ENCODE measurements at regions not wholly inside any gene's neighbourhood (a gene's known extent, or its start where the extent isn't known, plus 50 kb on each side); places are given as distances from the start of the nearest gene placed in this dataset.

DNA sequence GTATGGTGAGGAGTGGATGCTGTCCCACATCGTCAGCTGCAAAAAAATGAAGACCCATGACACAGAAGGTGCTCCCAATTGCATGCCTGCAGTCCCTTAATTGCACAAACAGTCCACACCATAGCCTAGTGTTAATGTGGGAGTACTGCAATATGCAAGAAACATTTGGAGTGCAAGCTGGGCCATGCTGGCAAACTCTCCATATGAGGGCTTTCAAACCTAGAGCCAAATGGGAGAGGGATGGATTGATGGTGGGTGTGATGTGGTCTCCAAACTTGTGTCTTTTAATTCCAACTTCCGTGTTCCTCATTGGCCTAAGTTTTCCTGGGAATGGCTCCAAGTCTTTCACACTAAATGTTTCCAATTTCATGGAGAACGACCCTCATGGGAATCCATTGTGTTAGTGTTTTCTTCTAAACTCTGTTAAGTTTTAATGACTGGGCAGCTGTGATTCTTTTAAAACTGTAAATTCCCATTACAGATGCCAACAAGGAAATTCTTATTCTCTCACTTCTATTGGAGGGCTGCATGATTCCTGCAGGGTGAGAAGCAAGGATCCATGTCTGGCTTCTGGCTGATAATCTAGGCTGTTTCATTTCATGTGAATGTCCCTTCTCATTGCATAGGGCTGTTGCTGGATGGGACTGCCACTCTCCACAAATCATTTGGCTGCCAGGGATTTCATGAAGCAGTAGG is 745.3 kb upstream of the TSPY4 start:
- no peak for DNase-seq (ENCODE audit: low spot score)
- TF ChIP-seq, protein P1, sequence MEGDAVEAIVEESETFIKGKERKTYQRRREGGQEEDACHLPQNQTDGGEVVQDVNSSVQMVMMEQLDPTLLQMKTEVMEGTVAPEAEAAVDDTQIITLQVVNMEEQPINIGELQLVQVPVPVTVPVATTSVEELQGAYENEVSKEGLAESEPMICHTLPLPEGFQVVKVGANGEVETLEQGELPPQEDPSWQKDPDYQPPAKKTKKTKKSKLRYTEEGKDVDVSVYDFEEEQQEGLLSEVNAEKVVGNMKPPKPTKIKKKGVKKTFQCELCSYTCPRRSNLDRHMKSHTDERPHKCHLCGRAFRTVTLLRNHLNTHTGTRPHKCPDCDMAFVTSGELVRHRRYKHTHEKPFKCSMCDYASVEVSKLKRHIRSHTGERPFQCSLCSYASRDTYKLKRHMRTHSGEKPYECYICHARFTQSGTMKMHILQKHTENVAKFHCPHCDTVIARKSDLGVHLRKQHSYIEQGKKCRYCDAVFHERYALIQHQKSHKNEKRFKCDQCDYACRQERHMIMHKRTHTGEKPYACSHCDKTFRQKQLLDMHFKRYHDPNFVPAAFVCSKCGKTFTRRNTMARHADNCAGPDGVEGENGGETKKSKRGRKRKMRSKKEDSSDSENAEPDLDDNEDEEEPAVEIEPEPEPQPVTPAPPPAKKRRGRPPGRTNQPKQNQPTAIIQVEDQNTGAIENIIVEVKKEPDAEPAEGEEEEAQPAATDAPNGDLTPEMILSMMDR (IDR thresholded peaks at IDR 0.05; ENCODE audit: extremely low read depth, missing control alignments), result no peak

DNA sequence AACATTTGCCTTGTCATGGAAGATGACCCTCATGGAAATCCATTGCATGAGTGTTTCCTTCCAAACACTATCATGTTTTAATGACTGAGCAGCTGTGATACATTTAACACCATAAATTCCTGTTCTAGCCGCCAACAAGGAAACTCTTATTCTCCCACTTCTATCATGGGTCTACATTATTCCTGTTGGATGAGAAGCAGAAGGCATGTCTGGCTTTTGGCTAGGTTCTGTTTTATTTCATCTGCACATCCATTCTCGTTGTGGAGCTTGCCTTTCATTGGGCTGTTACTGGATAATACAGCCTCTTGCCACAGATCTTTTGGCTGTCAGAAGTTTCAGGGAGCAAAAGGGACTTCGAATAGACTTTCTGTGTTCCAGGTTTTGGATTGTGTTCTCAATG is 742.6 kb upstream of the TSPY4 start:
- TF ChIP-seq, protein P1 (IDR thresholded peaks at IDR 0.05; ENCODE audit: extremely low read depth, missing control alignments), result no peak
- no peak for DNase-seq (ENCODE audit: low spot score)

DNA sequence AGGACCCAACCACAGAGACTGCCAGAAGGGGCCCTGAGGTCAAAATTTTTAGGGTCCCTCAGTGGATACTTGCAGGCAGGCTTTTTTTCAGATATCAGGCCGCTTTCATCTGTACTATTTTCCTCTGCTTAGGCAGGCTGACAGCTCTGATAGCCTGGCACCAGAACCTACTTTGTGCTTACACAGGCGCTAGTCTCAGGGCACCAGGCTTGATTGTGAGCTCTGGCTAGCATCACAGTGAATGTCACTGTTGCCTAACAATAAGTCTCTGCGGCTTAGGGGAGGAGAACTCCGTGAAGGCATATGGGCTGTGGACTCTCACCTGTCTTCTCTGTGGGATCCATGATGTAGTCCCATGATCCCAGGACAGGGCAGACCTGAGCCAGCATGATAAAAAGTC is 738.1 kb upstream of the TSPY4 start:
- TF ChIP-seq, protein P1 (IDR thresholded peaks at IDR 0.05; ENCODE audit: extremely low read depth, missing control alignments), result no peak
- no peak for DNase-seq (ENCODE audit: low spot score)

DNA sequence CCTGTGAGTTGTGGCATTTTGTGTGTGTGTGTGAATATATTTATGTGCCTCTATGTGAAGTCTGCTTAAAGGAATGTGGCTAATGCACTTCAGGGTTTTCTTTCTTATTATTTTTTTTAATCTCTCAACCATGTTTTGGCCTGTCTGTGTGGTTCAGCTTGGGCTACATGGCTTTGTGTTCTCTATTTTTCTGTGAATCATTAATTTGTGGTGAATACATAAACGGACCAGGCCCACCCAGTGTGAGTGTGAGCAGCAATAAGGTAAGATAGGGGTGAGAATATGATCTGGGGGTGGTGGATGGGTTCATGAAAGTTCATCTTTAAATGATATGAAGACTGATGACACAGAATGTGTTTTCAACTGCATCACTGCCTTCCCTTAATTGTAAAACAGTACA is 726.6 kb upstream of the TSPY4 start:
- TF ChIP-seq, protein P1 (IDR thresholded peaks at IDR 0.05; ENCODE audit: extremely low read depth, missing control alignments), result no peak

DNA sequence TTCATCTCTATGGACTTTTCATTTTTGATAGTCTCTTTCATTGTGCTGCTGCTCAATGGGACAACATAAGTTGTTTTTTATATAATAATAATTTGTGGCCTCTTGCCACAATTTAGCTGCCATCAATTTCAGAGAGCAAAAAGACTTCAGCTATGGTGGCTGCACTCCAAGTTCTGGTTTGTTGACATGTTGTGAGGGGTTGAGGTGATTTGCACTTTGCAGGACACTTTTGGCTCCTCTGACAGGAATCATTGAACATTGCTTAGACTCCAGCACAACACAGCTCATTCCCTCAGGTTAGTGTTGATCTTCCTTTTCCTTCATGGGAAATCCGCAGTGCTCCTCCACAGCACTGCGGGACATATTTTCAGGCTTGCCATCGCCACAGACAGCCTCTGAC is 725.4 kb upstream of the TSPY4 start:
- no peak for DNase-seq (ENCODE audit: low spot score)
- TF ChIP-seq, protein P1 (IDR thresholded peaks at IDR 0.05; ENCODE audit: extremely low read depth, missing control alignments), result no peak

More for the DNA sequence above, 726.6 kb upstream of the TSPY4 start:
- DNase-seq (ENCODE audit: low spot score), result no peak

DNA sequence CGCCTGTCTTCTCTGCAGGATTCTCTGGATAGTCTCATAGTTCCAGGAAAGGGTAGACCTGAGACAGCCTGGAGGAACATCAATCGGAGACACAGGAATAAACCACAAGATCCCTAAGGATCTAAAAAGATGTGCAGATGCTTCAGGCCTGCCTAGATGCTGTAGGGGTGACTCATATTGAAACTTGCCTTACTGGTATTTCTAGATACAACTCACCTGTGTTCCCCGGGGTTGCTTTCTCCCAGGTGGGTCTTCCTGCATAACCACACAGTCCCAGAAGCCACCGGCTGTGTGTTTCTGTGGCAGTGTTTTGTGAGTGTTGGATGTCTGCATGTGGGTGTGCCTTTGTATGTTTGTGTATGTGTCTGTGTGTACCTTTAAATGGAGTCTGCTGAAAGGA is 719.0 kb upstream of the TSPY4 start:
- no peak for DNase-seq (ENCODE audit: low spot score)

DNA sequence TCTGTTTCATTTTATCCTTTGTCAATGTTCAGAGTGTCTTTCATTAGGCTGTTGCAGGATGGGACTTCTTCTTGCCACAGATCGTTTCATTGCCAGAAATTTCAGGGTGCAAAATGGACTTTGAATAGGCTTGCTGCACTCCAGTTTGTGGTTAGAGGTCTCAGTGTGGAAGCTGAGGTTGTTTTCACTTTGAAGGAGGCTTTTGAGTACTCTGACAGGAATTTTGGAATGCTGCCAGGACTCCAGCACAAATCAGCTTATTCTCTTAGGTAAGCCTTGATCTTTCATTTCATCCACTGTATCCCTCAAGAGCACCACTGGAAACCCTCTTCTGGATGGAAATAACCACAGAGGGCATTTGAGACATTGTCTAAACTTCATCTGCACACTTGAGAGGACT is 715.1 kb upstream of the TSPY4 start:
- TF ChIP-seq, protein P1 (IDR thresholded peaks at IDR 0.05; ENCODE audit: extremely low read depth, missing control alignments), result no peak
- DNase-seq (ENCODE audit: low spot score), result no peak

More for the DNA sequence above, 719.0 kb upstream of the TSPY4 start:
- TF ChIP-seq, protein P1 (IDR thresholded peaks at IDR 0.05; ENCODE audit: extremely low read depth, missing control alignments), result no peak
